Lung (tissue), 11 donors: ENCODE measurements at regions not wholly inside any gene's neighbourhood (a gene's known extent, or its start where the extent isn't known, plus 50 kb on each side); places are given as distances from the start of the nearest gene placed in this dataset.

ENCODE experiments used
- ATAC-seq: fragments of 200-7000 bp; cut with Tn5 transposase; one replicate; pipeline ENCODE4 v1.9.1; 2020; ENCODE audit warnings: moderate number of reproducible peaks; ENCODE audit not compliant: insufficient read depth, low FRiP score
- DNase-seq, 3 donors: peaks; one replicate each; pipeline ENCODE4 v3.0.0-alpha.2; 2013 to 2017
- H3K27ac ChIP-seq, 2 donors: one replicate each; pipeline ENCODE4 v1.5.1; 2013; ENCODE audit warnings: mild to moderate bottlenecking in 2 of 2, moderate library complexity in 2 of 2, control low read depth in 1 of 2, inconsistent platforms in 1 of 2, low read depth in 1 of 2, low read length in 1 of 2
- H3K27me3 ChIP-seq, 3 donors: one replicate each; pipeline ENCODE4 v1.5.1; 2013; ENCODE audit warnings: low read length in 2 of 3; ENCODE audit not compliant: control insufficient read depth in 3 of 3, insufficient read depth in 3 of 3
- H3K36me3 ChIP-seq, 4 donors: one replicate each; pipeline ENCODE4 v1.5.1; 2013; ENCODE audit warnings: low read length in 4 of 4, mild to moderate bottlenecking in 1 of 4, moderate library complexity in 1 of 4; ENCODE audit not compliant: control insufficient read depth in 4 of 4, insufficient read depth in 4 of 4
- H3K4me1 ChIP-seq, 5 donors: one replicate each; pipeline ENCODE4 v1.5.1; 2013; ENCODE audit warnings: low read length in 5 of 5, mild to moderate bottlenecking in 2 of 5, moderate library complexity in 1 of 5; ENCODE audit not compliant: control insufficient read depth in 5 of 5, insufficient read depth in 5 of 5
- H3K4me3 ChIP-seq: one replicate; pipeline ENCODE4 v1.5.1; 2013; ENCODE audit warnings: mild to moderate bottlenecking, control low read depth, moderate library complexity
- H3K9ac ChIP-seq, 2 donors: one replicate each; pipeline ENCODE4 v1.5.1; 2013; ENCODE audit warnings: low read length in 2 of 2, control low read depth in 1 of 2; ENCODE audit not compliant: insufficient read depth in 1 of 2
- H3K9me3 ChIP-seq, 4 donors: one replicate each; pipeline ENCODE4 v1.5.1; 2013; ENCODE audit warnings: low read length in 3 of 4, mild to moderate bottlenecking in 1 of 4, moderate library complexity in 1 of 4; ENCODE audit not compliant: control insufficient read depth in 4 of 4, insufficient read depth in 3 of 4
- WGBS, 2 donors: extraction: QIAGEN DNeasy Blood & Tissue Kit; methylation state at CpG; one replicate each; pipeline ENCODE4 v1.1.7; 2013; 5-methylcytosine and 5-hydroxymethylcytosine counted together
- TF ChIP-seq, protein P1 (sequence below): IDR thresholded peaks from 2 replicates; pipeline ENCODE4 v1.5.1; 2012; ENCODE audit warnings: mild to moderate bottlenecking; ENCODE audit errors: control extremely low read depth, extremely low read depth
- donor health status: control.
- donor health status: control.
- donor health status: Bipolar disorder and iron deficiency.
- donor health status: healthy.
- donor health status: DM: yes; HTN: yes; CAD: no.

GRCh38 chr2:5546181-5546580, 146.0 kb upstream of the SOX11 start:
- 85 to 94% methylated on average over 1 of the region's 1 CpG for WGBS, 2 donors
- no peak for DNase-seq
- Histone ChIP-seq H3K4me1 (peaks cover 0 to 15% (median 0%) of the 10 kb centered on the region in 5 donors), H3K36me3 (no peaks in the 10 kb centered on the region), H3K9me3 (peaks cover 0 to 11% (median 3%) of the 10 kb centered on the region in 4 donors), H3K27ac (no peak overlapping the region), H3K4me3 (no peak overlapping the region), H3K27me3 (no peaks in the 10 kb centered on the region), H3K9ac (no peak overlapping the region)
- ATAC-seq, result no peak
- TF ChIP-seq, protein P1, sequence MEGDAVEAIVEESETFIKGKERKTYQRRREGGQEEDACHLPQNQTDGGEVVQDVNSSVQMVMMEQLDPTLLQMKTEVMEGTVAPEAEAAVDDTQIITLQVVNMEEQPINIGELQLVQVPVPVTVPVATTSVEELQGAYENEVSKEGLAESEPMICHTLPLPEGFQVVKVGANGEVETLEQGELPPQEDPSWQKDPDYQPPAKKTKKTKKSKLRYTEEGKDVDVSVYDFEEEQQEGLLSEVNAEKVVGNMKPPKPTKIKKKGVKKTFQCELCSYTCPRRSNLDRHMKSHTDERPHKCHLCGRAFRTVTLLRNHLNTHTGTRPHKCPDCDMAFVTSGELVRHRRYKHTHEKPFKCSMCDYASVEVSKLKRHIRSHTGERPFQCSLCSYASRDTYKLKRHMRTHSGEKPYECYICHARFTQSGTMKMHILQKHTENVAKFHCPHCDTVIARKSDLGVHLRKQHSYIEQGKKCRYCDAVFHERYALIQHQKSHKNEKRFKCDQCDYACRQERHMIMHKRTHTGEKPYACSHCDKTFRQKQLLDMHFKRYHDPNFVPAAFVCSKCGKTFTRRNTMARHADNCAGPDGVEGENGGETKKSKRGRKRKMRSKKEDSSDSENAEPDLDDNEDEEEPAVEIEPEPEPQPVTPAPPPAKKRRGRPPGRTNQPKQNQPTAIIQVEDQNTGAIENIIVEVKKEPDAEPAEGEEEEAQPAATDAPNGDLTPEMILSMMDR, result no peak

GRCh38 chr2:5548991-5549715, 143.0 kb upstream of the SOX11 start:
- H3K27ac ChIP-seq, result no peak overlapping the region
- H3K9ac ChIP-seq, result no peak overlapping the region
- ATAC-seq (no peak), DNase-seq (peak; percentile 36 to 70 (median 58))
- WGBS, 2 donors, result 63 to 74% methylated on average over 5 of the region's 5 CpGs
- H3K9me3 ChIP-seq, result peaks cover 0 to 8% (median 2%) of the 10 kb centered on the region in 4 donors
- TF ChIP-seq, protein P1, result no peak
- no peak overlapping the region for H3K4me3 ChIP-seq
- H3K36me3 ChIP-seq, result no peaks in the 10 kb centered on the region
- peaks cover 0 to 14% (median 0%) of the 10 kb centered on the region in 5 donors for H3K4me1 ChIP-seq
- H3K27me3 ChIP-seq, result no peaks in the 10 kb centered on the region

DNA sequence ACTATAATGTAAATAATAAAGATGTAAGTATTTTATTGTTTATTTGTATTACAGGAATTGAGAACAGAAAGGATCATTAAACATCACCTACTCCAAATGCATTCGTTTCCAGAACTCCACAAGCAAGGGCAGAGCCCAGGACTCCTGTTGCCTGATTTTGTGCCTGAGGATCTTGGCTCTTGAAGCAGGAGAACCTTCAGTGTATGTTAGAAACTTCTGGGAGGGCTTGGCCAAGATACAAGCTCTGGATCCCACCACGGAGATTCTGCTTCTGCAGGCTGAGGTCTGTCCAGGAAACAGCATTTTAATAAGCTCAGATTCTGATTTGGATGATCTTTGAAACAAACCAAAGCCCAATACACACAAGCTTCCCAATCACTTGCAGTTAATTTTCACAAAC, 142.4 kb upstream of the SOX11 start:
- Histone ChIP-seq H3K9me3 (peaks cover 0 to 3% (median 0%) of the 10 kb centered on the region in 4 donors), H3K4me3 (no peak overlapping the region), H3K27me3 (no peaks in the 10 kb centered on the region), H3K4me1 (peaks cover 0 to 14% (median 0%) of the 10 kb centered on the region in 5 donors), H3K27ac (no peak overlapping the region), H3K9ac (no peak overlapping the region), H3K36me3 (no peaks in the 10 kb centered on the region)
- TF ChIP-seq, protein P1, result no peak
- WGBS, 2 donors, result 37 to 67% methylated on average over 2 of the region's 2 CpGs
- ATAC-seq (no peak), DNase-seq (peak in 1 of 3 donors; percentile 55)
